Transverse colon (tissue), 4 donors: ENCODE measurements at regions not wholly inside any gene's neighbourhood (a gene's known extent, or its start where the extent isn't known, plus 50 kb on each side); places are given as distances from the start of the nearest gene placed in this dataset.

Source experiments
- POLR2A ChIP-seq: fragments of 450-650 bp; IDR thresholded peaks from one replicate; pipeline ENCODE4 v1.6.1; 2016; ENCODE audit warnings: antibody characterized with exemption, mild to moderate bottlenecking, moderate library complexity
- POLR2AphosphoS5 ChIP-seq, 3 donors: sonication (generic); formaldehyde crosslinking; IDR thresholded peaks; one replicate each; pipeline ENCODE4 v1.6.1; 2016; ENCODE audit warnings: antibody characterized with exemption in 3 of 3
- TF ChIP-seq, protein P1 (sequence below), 5 experiments: fragments of 200-600 bp in 3 of 5; fragments of 450-650 bp in 2 of 5; sonication (generic) in 3 of 5; IDR thresholded peaks; 1 replicate in 2 of 5; 2 replicates in 3 of 5; pipeline ENCODE4 v1.5.1; 2016 to 2017; ENCODE audit warnings: antibody characterized with exemption in 5 of 5, inconsistent platforms in 3 of 5, mild to moderate bottlenecking in 2 of 5, moderate library complexity in 1 of 5

GRCh38 chr13:62096652-62097051 lies 681.0 kb upstream of the PCDH20 start:
- TF ChIP-seq POLR2AphosphoS5 (IDR thresholded peaks at IDR 0.05) (no peak), POLR2A (no peak)
- TF ChIP-seq, protein P1, sequence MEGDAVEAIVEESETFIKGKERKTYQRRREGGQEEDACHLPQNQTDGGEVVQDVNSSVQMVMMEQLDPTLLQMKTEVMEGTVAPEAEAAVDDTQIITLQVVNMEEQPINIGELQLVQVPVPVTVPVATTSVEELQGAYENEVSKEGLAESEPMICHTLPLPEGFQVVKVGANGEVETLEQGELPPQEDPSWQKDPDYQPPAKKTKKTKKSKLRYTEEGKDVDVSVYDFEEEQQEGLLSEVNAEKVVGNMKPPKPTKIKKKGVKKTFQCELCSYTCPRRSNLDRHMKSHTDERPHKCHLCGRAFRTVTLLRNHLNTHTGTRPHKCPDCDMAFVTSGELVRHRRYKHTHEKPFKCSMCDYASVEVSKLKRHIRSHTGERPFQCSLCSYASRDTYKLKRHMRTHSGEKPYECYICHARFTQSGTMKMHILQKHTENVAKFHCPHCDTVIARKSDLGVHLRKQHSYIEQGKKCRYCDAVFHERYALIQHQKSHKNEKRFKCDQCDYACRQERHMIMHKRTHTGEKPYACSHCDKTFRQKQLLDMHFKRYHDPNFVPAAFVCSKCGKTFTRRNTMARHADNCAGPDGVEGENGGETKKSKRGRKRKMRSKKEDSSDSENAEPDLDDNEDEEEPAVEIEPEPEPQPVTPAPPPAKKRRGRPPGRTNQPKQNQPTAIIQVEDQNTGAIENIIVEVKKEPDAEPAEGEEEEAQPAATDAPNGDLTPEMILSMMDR (IDR thresholded peaks at IDR 0.05), result no peak
